Mucosa of descending colon (tissue), 3 donors: ENCODE measurements at regions not wholly inside any gene's neighbourhood (a gene's known extent, or its start where the extent isn't known, plus 50 kb on each side); places are given as distances from the start of the nearest gene placed in this dataset.

Experiments
- ATAC-seq: fragments of 200-7000 bp; cut with Tn5 transposase; one replicate; pipeline ENCODE4 v1.9.1; 2020; ENCODE audit warnings: mild to moderate bottlenecking, moderate library complexity
- DNase-seq, 3 donors: peaks; one replicate each; pipeline ENCODE4 v3.0.0-alpha.2; 2020
- H3K36me3 ChIP-seq: fragments of 200-600 bp; one replicate; pipeline ENCODE4 v1.8.0; 2021; ENCODE audit warnings: low read depth, mild to moderate bottlenecking
- H3K4me1 ChIP-seq: fragments of 200-600 bp; one replicate; pipeline ENCODE4 v1.8.0; 2021; ENCODE audit warnings: low read depth, mild to moderate bottlenecking
- H3K4me3 ChIP-seq: fragments of 200-600 bp; one replicate; pipeline ENCODE4 v1.8.0; 2021; ENCODE audit warnings: mild to moderate bottlenecking
- H3K9me3 ChIP-seq: fragments of 200-600 bp; one replicate; pipeline ENCODE4 v1.8.0; 2021; ENCODE audit warnings: mild to moderate bottlenecking
- CTCF ChIP-seq: fragments of 200-600 bp; IDR thresholded peaks from one replicate; pipeline ENCODE4 v1.8.0; 2022; ENCODE audit warnings: antibody characterized with exemption, mild to moderate bottlenecking
- intact Hi-C, 2 donors: fragments of 100-400 bp; cut with DNase I in 1 of 2; cut with micrococcal nuclease in 1 of 2; formaldehyde crosslinking; loops; one replicate each; pipeline versions ENCODE4 v1.11.0 to v1.11.1; 2022; cut with DNase I, micrococcal nuclease
- donor health status: DM: no; HTN: no; CAD: no; lungs with moderate emphysema.
- donor health status: DM: no; HTN: no; CAD: no.
- donor health status: DM: no; HTN: yes; CAD: no.

GRCh38 chr2:183937220-183937619 lies 661.1 kb upstream of the ZNF804A start:
- Histone ChIP-seq H3K4me1 (no peaks in the 10 kb centered on the region), H3K4me3 (no peak overlapping the region), H3K9me3 (peaks cover 6% of the 10 kb centered on the region), H3K36me3 (no peaks in the 10 kb centered on the region)
- DNase-seq (peak in 1 of 3 donors; percentile 12), ATAC-seq (no peak)
- no peak for TF ChIP-seq CTCF
- intact Hi-C loops = no loop called here

GRCh38 chr2:183946193-183946592 lies 652.1 kb upstream of the ZNF804A start:
- intact Hi-C loops = no loop called here
- Histone ChIP-seq H3K9me3 (no peaks in the 10 kb centered on the region), H3K4me1 (no peaks in the 10 kb centered on the region), H3K4me3 (no peak overlapping the region), H3K36me3 (no peaks in the 10 kb centered on the region)
- no peak for ATAC-seq
- TF ChIP-seq CTCF = no peak
- DNase-seq = no peak

- no peaks in the 10 kb centered on the region for H3K36me3 ChIP-seq
- H3K9me3 ChIP-seq = no peaks in the 10 kb centered on the region
- H3K4me1 ChIP-seq = no peaks in the 10 kb centered on the region
- H3K4me3 ChIP-seq = no peak overlapping the region
- TF ChIP-seq CTCF = no peak
- ATAC-seq (no peak), DNase-seq (no peak)
- intact Hi-C loops = no loop called here
Measured at GRCh38 chr2:183948861-183949260, 649.5 kb upstream of the ZNF804A start.

- no peak for DNase-seq
- Histone ChIP-seq H3K9me3 (no peaks in the 10 kb centered on the region), H3K36me3 (no peaks in the 10 kb centered on the region), H3K4me1 (no peaks in the 10 kb centered on the region), H3K4me3 (no peak overlapping the region)
- intact Hi-C loops = no loop called here
- ATAC-seq = no peak
- no peak for TF ChIP-seq CTCF
Measured at GRCh38 chr2:183950673-183951072, 647.7 kb upstream of the ZNF804A start.

GRCh38 chr2:183951630-183952029 lies 646.7 kb upstream of the ZNF804A start:
- DNase-seq (no peak), ATAC-seq (no peak)
- H3K4me1 ChIP-seq = no peaks in the 10 kb centered on the region
- H3K9me3 ChIP-seq = no peaks in the 10 kb centered on the region
- intact Hi-C loops = no loop called here
- H3K4me3 ChIP-seq = no peak overlapping the region
- TF ChIP-seq CTCF = no peak
- no peaks in the 10 kb centered on the region for H3K36me3 ChIP-seq

GRCh38 chr2:183952741-183953140 lies 645.6 kb upstream of the ZNF804A start:
- no peaks in the 10 kb centered on the region for H3K4me1 ChIP-seq
- H3K4me3 ChIP-seq = no peak overlapping the region
- no peaks in the 10 kb centered on the region for H3K9me3 ChIP-seq
- TF ChIP-seq CTCF = no peak
- intact Hi-C loops = no loop called here
- H3K36me3 ChIP-seq = no peaks in the 10 kb centered on the region
- ATAC-seq (no peak), DNase-seq (no peak)
